ENCODE measurements at regions not wholly inside any gene's neighbourhood (a gene's known extent, or its start where the extent isn't known, plus 50 kb on each side); places are given as distances from the start of the nearest gene placed in this dataset.

DNA sequence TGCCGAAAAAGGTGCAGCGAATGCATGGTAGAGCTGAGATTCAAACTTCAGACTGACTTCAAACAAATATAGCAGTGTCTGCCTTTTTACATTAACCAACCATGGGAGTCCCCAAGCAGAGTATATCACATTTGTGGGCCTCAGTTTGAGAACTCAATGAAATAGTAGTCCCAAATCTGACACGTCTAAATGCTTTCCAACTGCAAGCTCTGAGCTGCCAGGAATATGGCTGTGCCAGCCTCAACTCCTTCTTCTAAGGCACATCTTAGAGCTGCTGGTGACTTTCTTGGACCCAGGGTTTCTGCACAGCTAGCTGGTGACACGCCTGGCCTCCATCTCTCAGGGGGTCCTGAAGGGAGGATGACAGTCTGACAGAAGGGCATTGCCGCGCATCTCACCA is 78.8 kb upstream of the SLC2A1 start:
- TF ChIP-seq EZH2 (IDR thresholded peaks at IDR 0.05; ENCODE audit: borderline replicate concordance), result no peak
- no peak for TF ChIP-seq EZH2phosphoT487 (IDR thresholded peaks at IDR 0.05; ENCODE audit: low read depth, severe bottlenecking, unreplicated experiment)
- TF ChIP-seq, protein P1, sequence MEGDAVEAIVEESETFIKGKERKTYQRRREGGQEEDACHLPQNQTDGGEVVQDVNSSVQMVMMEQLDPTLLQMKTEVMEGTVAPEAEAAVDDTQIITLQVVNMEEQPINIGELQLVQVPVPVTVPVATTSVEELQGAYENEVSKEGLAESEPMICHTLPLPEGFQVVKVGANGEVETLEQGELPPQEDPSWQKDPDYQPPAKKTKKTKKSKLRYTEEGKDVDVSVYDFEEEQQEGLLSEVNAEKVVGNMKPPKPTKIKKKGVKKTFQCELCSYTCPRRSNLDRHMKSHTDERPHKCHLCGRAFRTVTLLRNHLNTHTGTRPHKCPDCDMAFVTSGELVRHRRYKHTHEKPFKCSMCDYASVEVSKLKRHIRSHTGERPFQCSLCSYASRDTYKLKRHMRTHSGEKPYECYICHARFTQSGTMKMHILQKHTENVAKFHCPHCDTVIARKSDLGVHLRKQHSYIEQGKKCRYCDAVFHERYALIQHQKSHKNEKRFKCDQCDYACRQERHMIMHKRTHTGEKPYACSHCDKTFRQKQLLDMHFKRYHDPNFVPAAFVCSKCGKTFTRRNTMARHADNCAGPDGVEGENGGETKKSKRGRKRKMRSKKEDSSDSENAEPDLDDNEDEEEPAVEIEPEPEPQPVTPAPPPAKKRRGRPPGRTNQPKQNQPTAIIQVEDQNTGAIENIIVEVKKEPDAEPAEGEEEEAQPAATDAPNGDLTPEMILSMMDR (IDR thresholded peaks at IDR 0.05; ENCODE audit: poor library complexity), result no peak
